ENCODE measurements at regions not wholly inside any gene's neighbourhood (a gene's known extent, or its start where the extent isn't known, plus 50 kb on each side); places are given as distances from the start of the nearest gene placed in this dataset.
"Not testable (repeated sequence)": the region's sequence is repeated elsewhere in the genome, so short reads cannot be mapped to it uniquely, and the experiment has no call there.

- DNase-seq = no peak
Measured at GRCh38 chr11:13183826-13184196, 93.8 kb upstream of the BMAL1 start.

DNA sequence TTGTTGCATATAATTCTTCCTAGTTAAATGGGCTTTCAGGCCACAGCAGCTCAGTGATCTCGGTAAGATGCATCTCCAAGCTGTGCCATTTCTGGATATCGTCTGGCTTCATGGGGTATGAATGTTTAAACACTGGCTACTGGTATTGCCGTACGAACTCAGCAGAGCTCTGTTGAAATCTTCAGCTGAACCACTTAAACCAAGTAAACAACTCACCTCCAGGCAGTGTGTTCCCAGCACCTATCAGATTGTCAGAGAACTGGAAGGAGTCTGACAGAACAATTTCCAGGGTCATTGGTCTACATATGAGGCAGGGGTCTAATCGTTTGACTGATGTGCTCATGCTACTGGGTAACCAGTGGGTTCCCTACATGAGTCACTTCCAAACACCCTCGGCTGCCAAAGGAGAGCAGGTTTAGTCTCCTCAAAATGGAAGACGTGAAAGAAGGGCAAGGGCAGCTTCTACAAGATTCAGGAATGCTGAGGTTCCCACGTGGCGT, 93.2 kb upstream of the BMAL1 start:
- no peak for DNase-seq

DNA sequence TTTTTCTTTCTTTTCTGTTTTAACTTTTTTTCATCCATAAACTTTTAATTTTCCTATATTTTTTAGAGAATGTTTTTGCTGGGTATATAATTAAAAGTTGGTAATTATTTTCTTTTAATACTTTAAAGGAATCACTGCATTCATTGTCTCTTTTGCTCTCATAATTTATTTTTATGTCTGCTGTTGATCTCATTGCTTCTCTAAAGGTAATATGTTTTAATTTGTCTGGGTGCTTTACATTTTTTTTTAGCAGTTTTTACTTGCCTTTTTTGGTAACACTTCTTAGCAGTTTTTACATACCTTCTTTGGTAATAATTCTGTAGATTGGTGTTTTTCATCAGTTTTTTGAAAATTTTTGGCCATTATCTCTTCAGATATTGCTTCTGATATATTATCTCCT, 89.4 kb upstream of the BMAL1 start:
- DNase-seq = no peak

- no peak for DNase-seq
Measured at GRCh38 chr11:13189561-13190426, 87.8 kb upstream of the BMAL1 start.

- no peak for DNase-seq
Measured at GRCh38 chr11:13193613-13194012, 84.0 kb upstream of the BMAL1 start.

DNA sequence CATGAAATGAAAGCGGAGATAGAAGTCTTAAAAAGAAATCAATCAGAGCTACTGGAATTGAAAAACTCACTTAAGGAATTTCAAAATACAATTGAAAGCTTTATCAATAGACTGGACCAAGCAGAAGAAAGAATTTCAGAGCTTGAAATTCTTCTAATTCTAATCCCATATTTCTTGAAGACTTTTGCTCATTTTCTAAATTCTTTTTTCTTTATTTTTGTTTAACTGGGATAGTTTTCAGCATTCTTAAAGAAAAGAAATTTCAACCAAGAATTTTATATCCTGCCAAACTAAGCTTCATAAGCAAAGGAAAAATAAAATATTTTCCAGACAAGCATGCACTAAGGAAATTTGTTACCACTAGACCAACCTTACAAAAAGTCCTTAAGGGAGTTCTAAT, 80.2 kb upstream of the BMAL1 start:
- not testable (repeated sequence) for DNase-seq

DNA sequence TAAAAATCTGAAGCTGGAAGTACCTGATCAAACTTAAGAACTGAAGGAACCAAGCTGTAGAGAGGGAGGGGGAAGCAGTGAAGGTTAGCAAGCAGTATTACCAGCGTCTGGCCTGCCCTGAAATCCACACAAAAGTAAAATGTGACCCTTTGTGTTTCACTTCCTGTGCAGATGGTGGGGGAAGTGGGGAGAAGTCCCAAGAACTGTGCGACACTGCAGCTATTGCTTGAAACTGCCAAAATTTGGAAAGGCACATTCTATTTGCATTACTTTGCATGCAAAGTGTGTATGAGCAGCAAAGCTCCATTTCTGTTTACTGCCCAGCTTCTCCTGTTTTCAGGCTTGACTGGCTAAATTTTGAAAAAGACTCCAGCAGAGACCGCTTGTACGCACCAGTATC, 72.1 kb upstream of the BMAL1 start:
- DNase-seq = no peak

- no peak for DNase-seq
Measured at GRCh38 chr11:13206086-13206640, 71.4 kb upstream of the BMAL1 start.

DNA sequence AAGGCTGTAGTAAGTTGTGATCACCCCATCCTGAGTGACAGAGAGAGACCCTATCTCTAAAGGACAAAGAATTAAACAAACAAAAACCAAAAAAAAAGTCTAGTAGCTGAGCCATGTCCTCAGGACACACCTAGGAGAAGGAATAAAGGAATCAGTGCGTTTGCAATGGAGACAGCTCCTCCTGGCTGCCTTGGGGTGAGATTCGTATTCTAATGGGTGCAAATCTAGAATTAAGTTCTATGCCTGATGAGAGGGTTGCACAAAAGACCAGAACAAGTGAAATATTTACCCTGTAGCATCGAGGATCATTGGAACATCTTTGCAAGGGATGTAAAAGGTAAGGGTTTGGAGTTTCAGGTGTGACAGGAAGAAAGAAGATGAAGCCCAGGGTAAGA, 70.3 kb upstream of the BMAL1 start:
- DNase-seq = peak; percentile 6

DNA sequence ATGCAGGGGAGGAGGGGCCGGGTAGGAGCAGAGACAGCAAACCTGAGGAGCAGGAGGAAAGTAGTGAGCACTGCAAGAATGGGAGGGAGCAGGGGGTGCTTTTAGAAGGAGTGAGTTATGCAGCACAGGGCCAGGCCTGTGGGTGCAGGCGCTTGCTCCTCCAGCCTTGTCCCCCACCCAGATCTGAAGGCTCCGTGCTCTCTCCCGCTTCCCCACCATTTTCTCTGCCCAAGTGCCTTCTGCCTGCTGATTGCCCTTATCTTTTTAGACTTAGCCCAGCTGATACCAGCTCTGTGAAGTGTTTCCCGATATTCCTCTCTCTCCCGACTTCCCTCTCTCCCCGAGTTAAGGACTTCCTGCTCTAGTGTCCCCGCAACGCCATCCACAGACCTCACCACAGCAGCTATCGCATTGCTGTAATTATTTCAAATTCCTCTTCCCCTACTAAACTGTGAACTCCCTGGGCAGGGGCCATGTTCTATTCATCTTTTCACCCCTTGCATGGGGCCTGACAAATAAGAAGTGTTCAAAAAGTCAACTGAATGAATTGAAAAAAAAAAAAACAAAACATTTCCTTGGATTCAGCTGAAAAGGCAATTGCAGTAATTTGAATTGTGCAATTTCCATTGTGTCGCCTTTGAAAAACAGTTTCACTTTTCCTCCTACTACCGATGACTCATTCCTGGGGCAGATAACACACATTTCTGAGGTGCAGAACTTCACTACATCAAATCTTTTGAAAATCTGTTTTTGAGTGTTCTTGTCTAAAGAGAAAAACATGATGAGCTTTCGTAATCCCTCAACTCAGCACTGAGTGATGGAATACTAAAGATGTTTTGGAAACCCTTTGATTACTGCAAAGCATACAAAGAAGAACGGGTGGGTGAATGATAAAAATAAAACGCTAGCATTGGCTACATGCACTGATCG, 69.7 kb upstream of the BMAL1 start:
- DNase-seq = peak; percentile 3

DNA sequence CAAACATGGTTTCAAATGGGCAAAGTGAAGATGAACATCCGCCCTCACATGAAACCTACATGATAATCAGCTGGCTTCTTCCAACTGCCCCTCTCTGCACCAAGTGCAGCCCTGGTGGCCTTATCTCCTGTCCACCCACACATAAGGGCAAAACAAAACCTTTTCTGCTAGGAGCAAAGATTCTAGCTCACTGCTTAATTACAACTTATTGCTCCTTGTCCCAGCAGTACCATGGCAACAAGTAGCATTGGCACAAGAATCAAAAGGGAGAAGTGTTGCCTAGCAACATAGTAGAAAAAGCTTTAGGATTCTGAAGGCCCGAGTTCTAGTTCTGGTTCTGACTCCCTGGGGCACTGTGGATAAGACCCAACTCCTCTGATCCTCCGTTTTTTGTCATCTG, 68.7 kb upstream of the BMAL1 start:
- DNase-seq = no peak

DNA sequence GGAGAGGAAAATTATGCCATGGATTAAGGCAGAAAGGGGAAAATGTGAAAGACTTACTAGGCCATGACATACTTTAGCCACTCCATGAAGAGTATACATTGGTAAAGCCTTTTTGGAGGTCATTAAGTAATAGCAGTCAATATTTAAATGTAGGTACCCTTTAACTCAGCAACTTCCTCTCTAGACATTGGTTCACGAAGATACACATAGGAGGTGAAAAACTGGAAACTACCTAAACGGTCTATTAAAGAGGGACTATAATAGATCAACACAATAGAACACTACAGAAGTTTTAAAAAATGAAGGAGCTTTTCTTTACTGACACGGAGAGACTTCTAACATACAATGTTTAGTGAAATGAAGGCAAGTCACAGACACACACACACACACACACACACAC, 68.2 kb upstream of the BMAL1 start:
- no peak for DNase-seq

DNA sequence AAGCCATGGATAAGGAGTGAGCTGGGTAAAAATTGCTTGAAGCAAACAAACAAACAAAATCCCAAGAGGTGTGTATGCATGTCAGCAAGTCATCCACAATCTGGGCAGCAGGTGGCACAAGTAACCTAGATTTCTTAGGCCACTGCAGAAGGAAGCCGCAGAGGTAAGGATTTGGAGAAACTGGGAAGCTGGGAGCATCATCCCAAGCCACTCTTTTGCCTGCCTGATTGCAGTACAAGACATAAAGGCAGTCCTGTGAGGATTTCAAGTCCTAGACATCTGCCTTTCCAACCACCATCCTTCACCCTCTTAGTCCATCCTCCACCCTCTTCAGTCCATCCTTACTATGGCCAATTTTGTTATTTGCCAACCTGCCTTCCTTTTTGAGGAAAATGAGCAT, 67.2 kb upstream of the BMAL1 start:
- DNase-seq = peak; percentile 43

DNA sequence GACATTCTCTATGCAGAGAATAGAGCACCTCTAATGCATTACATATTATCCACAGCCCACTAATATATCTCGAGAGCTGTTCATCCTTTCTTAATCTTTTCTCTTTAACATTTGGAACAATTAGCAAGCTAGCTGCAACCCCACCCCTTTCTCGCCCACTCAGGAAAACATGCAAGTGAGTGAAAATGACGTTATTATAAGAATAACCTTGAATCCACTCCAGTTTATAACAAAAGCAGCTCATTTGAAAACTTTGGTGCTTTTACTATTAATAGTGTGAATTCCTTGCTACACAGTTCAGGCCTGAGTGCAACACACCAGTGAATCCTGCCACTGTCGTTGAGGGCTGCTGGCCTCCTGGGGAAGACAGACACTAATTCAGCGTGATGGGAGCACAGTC, 63.3 kb upstream of the BMAL1 start:
- DNase-seq = no peak

DNA sequence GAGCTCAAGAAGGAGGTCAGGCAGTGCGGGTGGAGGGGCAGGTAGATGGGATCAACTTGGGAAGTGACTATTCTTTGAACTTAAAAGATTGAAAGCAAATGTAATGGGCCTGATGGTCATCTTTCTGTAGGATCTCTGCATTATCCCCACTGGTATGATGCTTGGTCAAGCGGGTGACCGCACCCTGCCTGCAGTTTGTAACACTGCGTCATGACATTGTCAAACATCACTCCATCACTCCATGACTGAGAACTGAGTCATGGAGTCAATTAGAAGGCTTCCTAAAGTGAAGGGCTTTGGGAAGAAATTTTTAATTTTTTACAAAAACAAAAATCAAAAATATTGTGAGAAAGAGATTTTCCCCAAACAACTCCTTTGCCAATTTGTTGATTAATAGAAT, 62.4 kb upstream of the BMAL1 start:
- no peak for DNase-seq

- DNase-seq = no peak
Measured at GRCh38 chr11:13216019-13216710, 61.4 kb upstream of the BMAL1 start.

GRCh38 chr11:13216711-13217075, 60.9 kb upstream of the BMAL1 start:
- no peak for DNase-seq

GRCh38 chr11:13218685-13219084, 58.9 kb upstream of the BMAL1 start:
- not testable (repeated sequence) for DNase-seq

DNA sequence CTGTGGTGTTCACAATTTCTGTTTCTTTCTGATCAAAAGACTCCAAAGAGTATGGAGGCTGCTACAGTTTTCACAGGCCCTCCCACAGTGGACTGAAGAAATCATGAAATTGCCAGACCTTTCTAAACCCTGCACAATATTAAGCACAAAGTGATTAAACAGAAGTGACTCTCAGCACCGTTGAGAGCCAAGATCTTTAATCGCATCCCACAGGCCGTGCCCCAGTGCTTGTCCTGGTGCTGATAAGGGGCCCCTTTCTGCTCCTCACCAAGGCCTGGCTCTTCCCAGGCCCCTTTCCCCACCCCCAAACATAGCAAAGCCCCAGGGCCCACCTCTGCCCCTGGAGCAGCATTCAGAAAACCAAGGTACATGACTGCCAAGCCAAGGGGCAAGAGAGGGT, 57.4 kb upstream of the BMAL1 start:
- no peak for DNase-seq

DNA sequence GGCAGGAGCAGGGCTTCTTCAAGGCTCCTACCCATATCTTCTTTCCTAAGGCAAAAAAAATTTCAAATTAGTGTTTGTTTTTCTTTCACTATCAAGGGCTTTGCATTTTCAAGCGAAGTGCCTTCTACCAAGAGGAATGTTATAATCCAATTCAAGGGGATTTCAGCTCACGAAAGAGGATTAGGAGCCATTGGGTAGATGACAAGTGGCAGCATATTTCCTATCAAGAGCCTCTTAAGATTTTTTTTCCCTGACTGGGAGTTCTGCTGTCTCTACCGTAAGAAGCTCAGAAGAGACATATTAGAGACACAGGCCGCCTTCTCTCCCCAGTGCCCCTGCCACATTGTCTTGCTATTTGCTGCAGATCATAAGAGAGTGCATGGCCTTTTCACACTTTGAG, 55.9 kb upstream of the BMAL1 start:
- DNase-seq = no peak

DNA sequence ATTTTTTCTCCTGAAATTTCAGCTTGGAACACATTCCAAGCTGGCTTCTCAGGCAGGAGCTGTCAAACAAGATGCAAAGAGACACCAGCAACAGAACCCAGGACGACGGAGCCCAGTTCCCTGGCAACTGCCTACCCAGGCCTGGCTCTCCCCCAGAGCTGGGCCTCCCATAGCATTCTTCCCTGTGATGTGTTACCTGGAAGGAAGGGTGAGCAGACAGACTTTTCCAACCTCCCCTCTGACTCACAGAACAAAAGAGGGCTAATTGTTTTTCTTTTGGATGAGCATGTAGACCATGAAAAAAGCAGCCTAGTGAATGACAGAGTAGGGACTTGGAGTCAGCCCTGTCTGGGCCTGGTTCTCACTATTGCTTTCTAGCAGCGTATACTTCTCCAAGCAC, 55.3 kb upstream of the BMAL1 start:
- DNase-seq = no peak

- DNase-seq = no peak
Measured at GRCh38 chr11:13223112-13223511, 54.5 kb upstream of the BMAL1 start.

DNA sequence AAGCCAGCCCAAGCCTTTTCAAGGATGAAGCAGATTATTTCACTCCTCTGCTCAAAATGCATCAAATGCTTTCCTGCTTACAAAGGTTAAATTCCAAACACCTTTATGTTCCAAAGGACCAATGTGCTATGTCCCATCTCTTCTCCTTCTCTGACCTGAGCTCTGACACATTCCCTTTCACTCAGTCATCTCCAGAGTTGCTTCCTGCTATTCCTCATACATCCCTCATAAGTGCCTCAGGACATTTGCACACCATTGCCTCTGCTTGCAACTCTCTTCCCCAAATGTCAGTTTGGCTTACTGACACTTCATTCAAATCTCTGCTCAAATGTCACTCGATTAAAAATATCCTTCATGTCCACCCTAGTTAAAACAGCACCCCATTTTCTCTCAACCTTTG, 53.3 kb upstream of the BMAL1 start:
- DNase-seq = no peak
